IMR-90 (cell line): ENCODE measurements at regions not wholly inside any gene's neighbourhood (a gene's known extent, or its start where the extent isn't known, plus 50 kb on each side); places are given as distances from the start of the nearest gene placed in this dataset.

Experiments
- CEBPB ChIP-seq: IDR thresholded peaks from 2 replicates; pipeline ENCODE4 v1.6.1; 2012; ENCODE audit warnings: low read depth, low read length, improper control_type of control experiment
- CHD1 ChIP-seq: IDR thresholded peaks from 2 replicates; pipeline ENCODE4 v1.6.1; 2012; ENCODE audit warnings: low read depth, low read length, improper control_type of control experiment
- CTCF ChIP-seq: conservative IDR thresholded peaks from 2 replicates; pipeline ENCODE4 v1.5.1; 2012; ENCODE audit warnings: mild to moderate bottlenecking, low read depth, low read length, improper control_type of control experiment
- FOS ChIP-seq: fragments of 150-350 bp; IDR thresholded peaks from 2 replicates; pipeline ENCODE4 v1.6.1; 2016; ENCODE audit warnings: low read depth, low read length
- POLR2A ChIP-seq: IDR thresholded peaks from 2 replicates; pipeline ENCODE4 v1.6.1; 2012; ENCODE audit warnings: mild to moderate bottlenecking, low read depth, low read length
- RAD21 ChIP-seq: IDR thresholded peaks from 2 replicates; pipeline ENCODE4 v1.6.1; 2012; ENCODE audit warnings: low read length, improper control_type of control experiment
- RCOR1 ChIP-seq: IDR thresholded peaks from 2 replicates; pipeline ENCODE4 v1.6.1; 2012; ENCODE audit warnings: mild to moderate bottlenecking, low read length, improper control_type of control experiment; ENCODE audit not compliant: insufficient replicate concordance
- SMC3 ChIP-seq: fragments of 150-350 bp; IDR thresholded peaks from 2 replicates; pipeline ENCODE4 v1.6.1; 2016; ENCODE audit warnings: low read depth, mild to moderate bottlenecking, antibody characterized with exemption, low read length, moderate library complexity
- TF ChIP-seq, protein P1 (sequence below): fragments of 150-350 bp; IDR thresholded peaks from 2 replicates; pipeline ENCODE4 v1.6.1; 2016; ENCODE audit warnings: low read depth, mild to moderate bottlenecking, low read length, moderate library complexity, borderline replicate concordance
- TF ChIP-seq, protein P2 (sequence below): fragments of 150-350 bp; IDR thresholded peaks from 2 replicates; pipeline ENCODE4 v1.6.1; 2017; ENCODE audit warnings: mild to moderate bottlenecking, antibody characterized with exemption, low read length, low read depth

DNA sequence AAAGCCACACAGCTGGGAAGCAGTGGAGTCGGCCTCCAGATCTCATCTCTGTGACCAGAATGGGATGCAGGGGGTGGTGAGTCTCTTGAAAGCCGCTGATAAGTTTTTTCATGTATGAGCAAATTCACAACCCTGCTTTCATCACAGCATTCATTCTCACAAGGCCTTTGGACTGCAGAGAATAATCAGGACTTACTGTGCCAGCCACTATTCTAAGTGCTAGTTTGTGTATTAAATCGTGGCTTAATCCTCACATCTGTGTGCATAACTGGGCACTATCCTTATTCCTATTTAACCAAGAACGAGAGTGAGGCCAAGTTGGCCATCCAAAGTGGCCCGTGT, 64.2 kb upstream of the POLG start:
- TF ChIP-seq CTCF (no peak), CHD1 (no peak), RAD21 (no peak), POLR2A (no peak), SMC3 (no peak), CEBPB (no peak), FOS (no peak), RCOR1 (no peak)
- TF ChIP-seq, protein P1, sequence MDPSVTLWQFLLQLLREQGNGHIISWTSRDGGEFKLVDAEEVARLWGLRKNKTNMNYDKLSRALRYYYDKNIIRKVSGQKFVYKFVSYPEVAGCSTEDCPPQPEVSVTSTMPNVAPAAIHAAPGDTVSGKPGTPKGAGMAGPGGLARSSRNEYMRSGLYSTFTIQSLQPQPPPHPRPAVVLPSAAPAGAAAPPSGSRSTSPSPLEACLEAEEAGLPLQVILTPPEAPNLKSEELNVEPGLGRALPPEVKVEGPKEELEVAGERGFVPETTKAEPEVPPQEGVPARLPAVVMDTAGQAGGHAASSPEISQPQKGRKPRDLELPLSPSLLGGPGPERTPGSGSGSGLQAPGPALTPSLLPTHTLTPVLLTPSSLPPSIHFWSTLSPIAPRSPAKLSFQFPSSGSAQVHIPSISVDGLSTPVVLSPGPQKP, result no peak
- TF ChIP-seq, protein P2, sequence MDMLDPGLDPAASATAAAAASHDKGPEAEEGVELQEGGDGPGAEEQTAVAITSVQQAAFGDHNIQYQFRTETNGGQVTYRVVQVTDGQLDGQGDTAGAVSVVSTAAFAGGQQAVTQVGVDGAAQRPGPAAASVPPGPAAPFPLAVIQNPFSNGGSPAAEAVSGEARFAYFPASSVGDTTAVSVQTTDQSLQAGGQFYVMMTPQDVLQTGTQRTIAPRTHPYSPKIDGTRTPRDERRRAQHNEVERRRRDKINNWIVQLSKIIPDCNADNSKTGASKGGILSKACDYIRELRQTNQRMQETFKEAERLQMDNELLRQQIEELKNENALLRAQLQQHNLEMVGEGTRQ, result no peak
